ENCODE measurements at regions not wholly inside any gene's neighbourhood (a gene's known extent, or its start where the extent isn't known, plus 50 kb on each side); places are given as distances from the start of the nearest gene placed in this dataset.
"Not testable (repeated sequence)": the region's sequence is repeated elsewhere in the genome, so short reads cannot be mapped to it uniquely, and the experiment has no call there.

DNA sequence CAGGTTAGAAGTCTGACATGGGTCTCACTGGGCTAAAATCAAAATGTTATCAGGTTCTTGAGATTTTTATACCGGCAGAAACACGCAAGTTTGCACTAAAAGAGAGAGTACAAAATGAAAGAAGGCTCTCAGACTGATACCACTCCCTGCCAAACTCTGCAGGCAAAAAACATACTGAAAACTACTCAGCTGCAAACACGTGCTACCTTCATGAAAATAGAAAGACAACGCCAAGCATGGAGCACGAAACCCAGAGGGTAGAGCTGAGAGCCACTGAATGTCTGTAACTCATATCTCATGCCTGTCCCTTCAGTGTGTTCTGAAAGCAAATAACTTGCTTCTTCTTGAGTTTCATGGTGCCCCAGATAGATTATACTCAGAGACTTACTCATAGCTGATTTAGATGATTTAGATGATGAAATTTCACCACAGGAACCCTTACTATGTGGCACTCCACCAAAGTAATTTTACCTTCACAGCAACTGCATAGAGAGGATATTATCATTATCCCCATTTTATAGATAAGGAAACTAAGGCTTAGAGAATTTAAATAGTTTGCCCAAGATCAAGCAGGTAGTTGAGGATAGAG is 313.0 kb upstream of the SLC39A10 start:
- no peaks in the 10 kb centered on the region for H3K27me3 ChIP-seq (ENCODE audit: control insufficient read depth in 1 of 2, insufficient read depth in 2 of 2, low read length in 2 of 2)

DNA sequence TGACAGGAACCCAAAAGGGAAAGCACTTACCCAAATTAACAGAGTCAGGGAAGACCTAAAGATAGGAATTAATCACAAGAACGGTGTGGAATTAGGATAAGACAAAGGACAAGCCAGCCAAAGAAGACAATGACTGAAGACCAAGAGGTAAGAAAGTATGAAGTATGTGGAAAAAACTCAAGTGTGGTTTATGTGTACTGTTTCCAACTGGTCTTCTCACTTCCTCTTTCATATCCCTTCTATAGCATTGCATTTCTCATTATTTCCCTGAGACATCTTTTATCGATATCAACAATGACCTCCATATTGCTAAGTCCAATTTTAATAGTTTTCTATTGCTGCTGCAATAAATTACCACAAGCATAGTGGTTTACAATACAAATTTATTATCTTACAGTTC is 313.5 kb upstream of the SLC39A10 start:
- no peaks in the 10 kb centered on the region for H3K4me1 ChIP-seq (ENCODE audit: control insufficient read depth in 1 of 2, insufficient read depth in 2 of 2, low read length in 2 of 2)
- H3K4me3 ChIP-seq (ENCODE audit: low read depth in 1 of 2, low read length in 2 of 2): no peak overlapping the region
- no peaks in the 10 kb centered on the region for H3K36me3 ChIP-seq (ENCODE audit: control insufficient read depth in 1 of 2, insufficient read depth in 2 of 2, low read length in 2 of 2)
- H3K9ac ChIP-seq (ENCODE audit: low read depth in 1 of 2, low read length in 2 of 2): no peak overlapping the region
- no peak overlapping the region for H3K27ac ChIP-seq (ENCODE audit: low read depth, low read length)
- H3K27me3 ChIP-seq (ENCODE audit: control insufficient read depth in 1 of 2, insufficient read depth in 2 of 2, low read length in 2 of 2): no peaks in the 10 kb centered on the region
- H3K9me3 ChIP-seq (ENCODE audit: control insufficient read depth in 1 of 2, low read length in 2 of 2): no peaks in the 10 kb centered on the region

More for the DNA sequence above, 313.0 kb upstream of the SLC39A10 start:
- no peaks in the 10 kb centered on the region for H3K36me3 ChIP-seq (ENCODE audit: control insufficient read depth in 1 of 2, insufficient read depth in 2 of 2, low read length in 2 of 2)
- no peak overlapping the region for H3K4me3 ChIP-seq (ENCODE audit: low read depth in 1 of 2, low read length in 2 of 2)
- no peaks in the 10 kb centered on the region for H3K9me3 ChIP-seq (ENCODE audit: control insufficient read depth in 1 of 2, low read length in 2 of 2)
- H3K4me1 ChIP-seq (ENCODE audit: control insufficient read depth in 1 of 2, insufficient read depth in 2 of 2, low read length in 2 of 2): no peaks in the 10 kb centered on the region
- no peak overlapping the region for H3K9ac ChIP-seq (ENCODE audit: low read depth in 1 of 2, low read length in 2 of 2)
- no peak overlapping the region for H3K27ac ChIP-seq (ENCODE audit: low read depth, low read length)

- H3K27me3 ChIP-seq (ENCODE audit: control insufficient read depth in 1 of 2, insufficient read depth in 2 of 2, low read length in 2 of 2): no peaks in the 10 kb centered on the region
- no peaks in the 10 kb centered on the region for H3K36me3 ChIP-seq (ENCODE audit: control insufficient read depth in 1 of 2, insufficient read depth in 2 of 2, low read length in 2 of 2)
- H3K4me3 ChIP-seq (ENCODE audit: low read depth in 1 of 2, low read length in 2 of 2): no peak overlapping the region
- no peak overlapping the region for H3K9ac ChIP-seq (ENCODE audit: low read depth in 1 of 2, low read length in 2 of 2)
- H3K4me1 ChIP-seq (ENCODE audit: control insufficient read depth in 1 of 2, insufficient read depth in 2 of 2, low read length in 2 of 2): no peaks in the 10 kb centered on the region
- H3K9me3 ChIP-seq (ENCODE audit: control insufficient read depth in 1 of 2, low read length in 2 of 2): no peaks in the 10 kb centered on the region
- no peak overlapping the region for H3K27ac ChIP-seq (ENCODE audit: low read depth, low read length)
Measured at GRCh38 chr2:195342061-195342460, 315.0 kb upstream of the SLC39A10 start.

DNA sequence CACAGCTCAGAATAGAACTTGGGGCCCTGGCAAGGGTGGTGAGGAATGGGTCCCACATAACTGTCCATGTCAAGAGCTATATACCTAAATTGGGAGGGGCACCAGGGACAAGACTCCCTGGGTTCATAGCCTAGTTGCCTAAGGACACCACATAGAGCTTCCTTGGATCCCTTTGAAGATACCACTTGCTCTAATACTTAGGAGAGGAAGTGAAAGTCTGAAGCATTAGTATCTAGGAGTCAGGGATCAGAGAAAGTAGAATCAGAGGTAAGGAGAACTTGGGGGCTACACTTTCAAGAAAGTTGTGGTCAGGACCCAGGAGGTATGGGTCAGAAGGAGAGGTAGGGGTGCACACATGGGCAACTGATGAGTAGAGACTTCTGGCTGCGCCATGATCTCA is 318.2 kb upstream of the SLC39A10 start:
- H3K4me1 ChIP-seq (ENCODE audit: control insufficient read depth in 1 of 2, insufficient read depth in 2 of 2, low read length in 2 of 2): no peaks in the 10 kb centered on the region
- no peaks in the 10 kb centered on the region for H3K36me3 ChIP-seq (ENCODE audit: control insufficient read depth in 1 of 2, insufficient read depth in 2 of 2, low read length in 2 of 2)
- no peaks in the 10 kb centered on the region for H3K9me3 ChIP-seq (ENCODE audit: control insufficient read depth in 1 of 2, low read length in 2 of 2)

DNA sequence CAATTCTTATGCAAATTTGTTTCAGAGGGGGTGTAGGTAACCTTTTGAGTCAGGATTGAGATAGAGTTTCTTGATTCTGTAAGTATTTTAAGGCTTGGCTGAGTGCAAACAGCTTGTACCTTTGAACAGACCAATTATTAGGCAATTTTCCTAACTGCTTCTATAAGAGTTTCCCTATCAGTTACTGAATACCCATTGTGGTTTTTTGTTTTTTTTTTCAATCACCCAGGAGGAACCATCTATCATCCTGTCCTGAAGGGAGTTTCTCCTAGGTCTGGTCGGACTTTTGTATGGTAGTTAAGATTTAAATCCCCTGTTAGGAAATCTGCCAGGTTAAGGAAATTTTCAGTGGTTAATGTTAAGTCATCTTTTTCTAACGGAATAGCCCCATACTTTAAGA is 319.4 kb upstream of the SLC39A10 start:
- no peak overlapping the region for H3K9ac ChIP-seq (ENCODE audit: low read depth in 1 of 2, low read length in 2 of 2)
- H3K4me1 ChIP-seq (ENCODE audit: control insufficient read depth in 1 of 2, insufficient read depth in 2 of 2, low read length in 2 of 2): no peaks in the 10 kb centered on the region
- H3K4me3 ChIP-seq (ENCODE audit: low read depth in 1 of 2, low read length in 2 of 2): no peak overlapping the region
- H3K27me3 ChIP-seq (ENCODE audit: control insufficient read depth in 1 of 2, insufficient read depth in 2 of 2, low read length in 2 of 2): no peaks in the 10 kb centered on the region
- no peak overlapping the region for H3K27ac ChIP-seq (ENCODE audit: low read depth, low read length)
- no peaks in the 10 kb centered on the region for H3K36me3 ChIP-seq (ENCODE audit: control insufficient read depth in 1 of 2, insufficient read depth in 2 of 2, low read length in 2 of 2)
- H3K9me3 ChIP-seq (ENCODE audit: control insufficient read depth in 1 of 2, low read length in 2 of 2): no peaks in the 10 kb centered on the region

More for the DNA sequence above, 318.2 kb upstream of the SLC39A10 start:
- H3K27ac ChIP-seq (ENCODE audit: low read depth, low read length): no peak overlapping the region
- no peak overlapping the region for H3K4me3 ChIP-seq (ENCODE audit: low read depth in 1 of 2, low read length in 2 of 2)
- no peaks in the 10 kb centered on the region for H3K27me3 ChIP-seq (ENCODE audit: control insufficient read depth in 1 of 2, insufficient read depth in 2 of 2, low read length in 2 of 2)
- no peak overlapping the region for H3K9ac ChIP-seq (ENCODE audit: low read depth in 1 of 2, low read length in 2 of 2)

GRCh38 chr2:195333869-195334268 is 323.2 kb upstream of the SLC39A10 start:
- no peak overlapping the region for H3K27ac ChIP-seq (ENCODE audit: low read depth, low read length)
- no peaks in the 10 kb centered on the region for H3K9me3 ChIP-seq (ENCODE audit: control insufficient read depth in 1 of 2, low read length in 2 of 2)
- H3K4me3 ChIP-seq (ENCODE audit: low read depth in 1 of 2, low read length in 2 of 2): no peak overlapping the region
- no peak overlapping the region for H3K9ac ChIP-seq (ENCODE audit: low read depth in 1 of 2, low read length in 2 of 2)
- no peaks in the 10 kb centered on the region for H3K36me3 ChIP-seq (ENCODE audit: control insufficient read depth in 1 of 2, insufficient read depth in 2 of 2, low read length in 2 of 2)
- H3K27me3 ChIP-seq (ENCODE audit: control insufficient read depth in 1 of 2, insufficient read depth in 2 of 2, low read length in 2 of 2): no peaks in the 10 kb centered on the region
- H3K4me1 ChIP-seq (ENCODE audit: control insufficient read depth in 1 of 2, insufficient read depth in 2 of 2, low read length in 2 of 2): peaks cover 0 to 3% of the 10 kb centered on the region in 2 donors

- no peaks in the 10 kb centered on the region for H3K9me3 ChIP-seq (ENCODE audit: control insufficient read depth in 1 of 2, low read length in 2 of 2)
- peaks cover 0 to 3% of the 10 kb centered on the region in 2 donors for H3K4me1 ChIP-seq (ENCODE audit: control insufficient read depth in 1 of 2, insufficient read depth in 2 of 2, low read length in 2 of 2)
- no peak overlapping the region for H3K9ac ChIP-seq (ENCODE audit: low read depth in 1 of 2, low read length in 2 of 2)
- H3K4me3 ChIP-seq (ENCODE audit: low read depth in 1 of 2, low read length in 2 of 2): no peak overlapping the region
- no peak overlapping the region for H3K27ac ChIP-seq (ENCODE audit: low read depth, low read length)
- no peaks in the 10 kb centered on the region for H3K36me3 ChIP-seq (ENCODE audit: control insufficient read depth in 1 of 2, insufficient read depth in 2 of 2, low read length in 2 of 2)
- H3K27me3 ChIP-seq (ENCODE audit: control insufficient read depth in 1 of 2, insufficient read depth in 2 of 2, low read length in 2 of 2): no peaks in the 10 kb centered on the region
Measured at GRCh38 chr2:195331966-195332365, 325.1 kb upstream of the SLC39A10 start.

- Histone ChIP-seq H3K36me3 (ENCODE audit: control insufficient read depth in 1 of 2, insufficient read depth in 2 of 2, low read length in 2 of 2) (no peaks in the 10 kb centered on the region), H3K27me3 (ENCODE audit: control insufficient read depth in 1 of 2, insufficient read depth in 2 of 2, low read length in 2 of 2) (no peaks in the 10 kb centered on the region), H3K27ac (ENCODE audit: low read depth, low read length) (no peak overlapping the region)
Measured at GRCh38 chr2:195331129-195331528, 325.9 kb upstream of the SLC39A10 start.

DNA sequence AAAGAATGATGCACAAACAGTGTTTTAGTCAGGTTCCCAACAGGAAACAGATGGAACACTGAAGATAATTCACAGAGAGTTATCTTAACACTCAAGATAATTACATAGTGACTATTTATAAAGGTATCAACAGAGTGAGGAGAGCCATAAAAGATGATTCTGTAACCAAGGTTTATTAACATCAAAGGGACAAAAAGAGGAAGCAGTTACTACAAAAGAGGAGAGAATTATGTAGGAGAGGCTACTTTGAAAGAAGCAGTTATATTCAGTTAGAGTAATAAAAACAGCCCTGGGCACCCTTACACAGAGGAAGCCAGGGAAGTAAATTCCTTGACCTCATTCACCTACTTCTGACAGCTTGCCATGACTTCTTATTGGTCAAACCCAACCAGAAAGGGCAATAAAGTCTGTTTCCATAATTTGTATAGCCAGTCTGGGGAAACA is 326.5 kb upstream of the SLC39A10 start:
- no peak overlapping the region for H3K9ac ChIP-seq (ENCODE audit: low read depth in 1 of 2, low read length in 2 of 2)
- no peak overlapping the region for H3K4me3 ChIP-seq (ENCODE audit: low read depth in 1 of 2, low read length in 2 of 2)
- no peaks in the 10 kb centered on the region for H3K36me3 ChIP-seq (ENCODE audit: control insufficient read depth in 1 of 2, insufficient read depth in 2 of 2, low read length in 2 of 2)
- no peaks in the 10 kb centered on the region for H3K27me3 ChIP-seq (ENCODE audit: control insufficient read depth in 1 of 2, insufficient read depth in 2 of 2, low read length in 2 of 2)
- no peaks in the 10 kb centered on the region for H3K9me3 ChIP-seq (ENCODE audit: control insufficient read depth in 1 of 2, low read length in 2 of 2)
- H3K27ac ChIP-seq (ENCODE audit: low read depth, low read length): no peak overlapping the region
- peaks cover 0 to 3% of the 10 kb centered on the region in 2 donors for H3K4me1 ChIP-seq (ENCODE audit: control insufficient read depth in 1 of 2, insufficient read depth in 2 of 2, low read length in 2 of 2)

More at GRCh38 chr2:195331129-195331528, 325.9 kb upstream of the SLC39A10 start:
- Histone ChIP-seq H3K4me1 (ENCODE audit: control insufficient read depth in 1 of 2, insufficient read depth in 2 of 2, low read length in 2 of 2) (peaks cover 0 to 3% of the 10 kb centered on the region in 2 donors), H3K9me3 (ENCODE audit: control insufficient read depth in 1 of 2, low read length in 2 of 2) (no peaks in the 10 kb centered on the region), H3K4me3 (ENCODE audit: low read depth in 1 of 2, low read length in 2 of 2) (no peak overlapping the region), H3K9ac (ENCODE audit: low read depth in 1 of 2, low read length in 2 of 2) (no peak overlapping the region)

DNA sequence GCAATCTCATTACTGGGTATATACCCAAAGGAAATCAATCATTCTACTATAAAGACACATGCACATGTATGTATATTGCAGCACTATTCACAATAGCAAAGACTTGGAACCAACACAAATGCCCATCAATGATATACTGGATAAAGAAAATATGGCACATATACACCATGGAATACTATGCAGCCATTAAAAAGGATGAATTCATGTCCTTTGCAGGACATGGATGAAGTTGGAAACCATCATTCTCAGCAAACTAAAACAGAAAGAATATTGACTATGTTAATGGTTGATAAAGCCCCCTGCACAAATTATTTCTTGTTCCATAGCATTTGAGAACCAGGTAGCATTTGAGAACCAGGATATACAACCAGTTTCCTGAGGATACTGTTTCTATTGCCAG is 327.2 kb upstream of the SLC39A10 start:
- not testable (repeated sequence) for H3K4me1 ChIP-seq (ENCODE audit: control insufficient read depth in 1 of 2, insufficient read depth in 2 of 2, low read length in 2 of 2); H3K9ac ChIP-seq (ENCODE audit: low read depth in 1 of 2, low read length in 2 of 2); H3K4me3 ChIP-seq (ENCODE audit: low read depth in 1 of 2, low read length in 2 of 2); H3K9me3 ChIP-seq (ENCODE audit: control insufficient read depth in 1 of 2, low read length in 2 of 2); H3K27me3 ChIP-seq (ENCODE audit: control insufficient read depth in 1 of 2, insufficient read depth in 2 of 2, low read length in 2 of 2); H3K36me3 ChIP-seq (ENCODE audit: control insufficient read depth in 1 of 2, insufficient read depth in 2 of 2, low read length in 2 of 2); H3K27ac ChIP-seq (ENCODE audit: low read depth, low read length)

GRCh38 chr2:195326537-195326936 is 330.5 kb upstream of the SLC39A10 start:
- H3K27me3 ChIP-seq (ENCODE audit: control insufficient read depth in 1 of 2, insufficient read depth in 2 of 2, low read length in 2 of 2): no peaks in the 10 kb centered on the region
- no peaks in the 10 kb centered on the region for H3K9me3 ChIP-seq (ENCODE audit: control insufficient read depth in 1 of 2, low read length in 2 of 2)
- H3K4me1 ChIP-seq (ENCODE audit: control insufficient read depth in 1 of 2, insufficient read depth in 2 of 2, low read length in 2 of 2): peaks cover 0 to 3% of the 10 kb centered on the region in 2 donors
- H3K27ac ChIP-seq (ENCODE audit: low read depth, low read length): no peak overlapping the region
- no peaks in the 10 kb centered on the region for H3K36me3 ChIP-seq (ENCODE audit: control insufficient read depth in 1 of 2, insufficient read depth in 2 of 2, low read length in 2 of 2)
- H3K9ac ChIP-seq (ENCODE audit: low read depth in 1 of 2, low read length in 2 of 2): no peak overlapping the region
- no peak overlapping the region for H3K4me3 ChIP-seq (ENCODE audit: low read depth in 1 of 2, low read length in 2 of 2)

All from duodenal mucosa (tissue), 2 donors.